ENCODE measurements at regions not wholly inside any gene's neighbourhood (a gene's known extent, or its start where the extent isn't known, plus 50 kb on each side); places are given as distances from the start of the nearest gene placed in this dataset.

- 84% methylated on average over 2 of the region's 2 CpGs for WGBS
- H3K4me3 ChIP-seq (ENCODE audit: low read length), result no peak overlapping the region
- H3K36me3 ChIP-seq (ENCODE audit: insufficient read depth, low read length), result no peaks in the 10 kb centered on the region
- H3K27ac ChIP-seq (ENCODE audit: low read depth, low read length), result no peak overlapping the region
- peaks cover 6% of the 10 kb centered on the region; the same call in 1 of the 2 replicates for H3K4me1 ChIP-seq (ENCODE audit: insufficient read depth, low read length)
- H3K27me3 ChIP-seq (ENCODE audit: insufficient read depth, low read length), result no peaks in the 10 kb centered on the region
- H3K9me3 ChIP-seq (ENCODE audit: insufficient read depth, low read depth, low read length), result no peaks in the 10 kb centered on the region
- no peak overlapping the region for H3K9ac ChIP-seq (ENCODE audit: low read depth, low read length)
Observed at GRCh38 chr5:159456261-159456660, 126.0 kb upstream of the IL12B start.

- Histone ChIP-seq H3K9ac (ENCODE audit: low read depth, low read length) (no peak overlapping the region), H3K27ac (ENCODE audit: low read depth, low read length) (no peak overlapping the region), H3K27me3 (ENCODE audit: insufficient read depth, low read length) (no peaks in the 10 kb centered on the region), H3K4me1 (ENCODE audit: insufficient read depth, low read length) (peaks cover 6% of the 10 kb centered on the region; the same call in 1 of the 2 replicates), H3K36me3 (ENCODE audit: insufficient read depth, low read length) (no peaks in the 10 kb centered on the region), H3K9me3 (ENCODE audit: insufficient read depth, low read depth, low read length) (no peaks in the 10 kb centered on the region), H3K4me3 (ENCODE audit: low read length) (no peak overlapping the region)
Observed at GRCh38 chr5:159456722-159457465, 126.6 kb upstream of the IL12B start.

- Histone ChIP-seq H3K9ac (ENCODE audit: low read depth, low read length) (no peak overlapping the region), H3K36me3 (ENCODE audit: insufficient read depth, low read length) (no peaks in the 10 kb centered on the region), H3K27ac (ENCODE audit: low read depth, low read length) (no peak overlapping the region), H3K9me3 (ENCODE audit: insufficient read depth, low read depth, low read length) (no peaks in the 10 kb centered on the region), H3K27me3 (ENCODE audit: insufficient read depth, low read length) (no peaks in the 10 kb centered on the region), H3K4me3 (ENCODE audit: low read length) (no peak overlapping the region), H3K4me1 (ENCODE audit: insufficient read depth, low read length) (peaks cover 6% of the 10 kb centered on the region; the same call in 1 of the 2 replicates)
- WGBS, result 96% methylated on average over 4 of the region's 4 CpGs
Observed at GRCh38 chr5:159458217-159458711, 128.0 kb upstream of the IL12B start.

GRCh38 chr5:159459132-159459627 lies 128.9 kb upstream of the IL12B start:
- peaks cover 6% of the 10 kb centered on the region; the same call in 1 of the 2 replicates for H3K4me1 ChIP-seq (ENCODE audit: insufficient read depth, low read length)

GRCh38 chr5:159459951-159460538 lies 129.8 kb upstream of the IL12B start:
- no peak overlapping the region for H3K9ac ChIP-seq (ENCODE audit: low read depth, low read length)
- no peak overlapping the region for H3K27ac ChIP-seq (ENCODE audit: low read depth, low read length)
- WGBS, result 86% methylated on average over 3 of the region's 3 CpGs
- no peaks in the 10 kb centered on the region for H3K9me3 ChIP-seq (ENCODE audit: insufficient read depth, low read depth, low read length)
- H3K27me3 ChIP-seq (ENCODE audit: insufficient read depth, low read length), result no peaks in the 10 kb centered on the region
- no peaks in the 10 kb centered on the region for H3K36me3 ChIP-seq (ENCODE audit: insufficient read depth, low read length)
- H3K4me1 ChIP-seq (ENCODE audit: insufficient read depth, low read length), result peaks cover 6% of the 10 kb centered on the region; the same call in 1 of the 2 replicates
- H3K4me3 ChIP-seq (ENCODE audit: low read length), result no peak overlapping the region

More at GRCh38 chr5:159459132-159459627, 128.9 kb upstream of the IL12B start:
- no peak overlapping the region for H3K9ac ChIP-seq (ENCODE audit: low read depth, low read length)
- no peak overlapping the region for H3K4me3 ChIP-seq (ENCODE audit: low read length)
- WGBS, result 94% methylated on average over 2 of the region's 2 CpGs
- H3K27me3 ChIP-seq (ENCODE audit: insufficient read depth, low read length), result no peaks in the 10 kb centered on the region
- no peaks in the 10 kb centered on the region for H3K9me3 ChIP-seq (ENCODE audit: insufficient read depth, low read depth, low read length)
- H3K36me3 ChIP-seq (ENCODE audit: insufficient read depth, low read length), result no peaks in the 10 kb centered on the region
- H3K27ac ChIP-seq (ENCODE audit: low read depth, low read length), result no peak overlapping the region

GRCh38 chr5:159463590-159464321 lies 133.5 kb upstream of the IL12B start:
- Histone ChIP-seq H3K27me3 (ENCODE audit: insufficient read depth, low read length) (no peaks in the 10 kb centered on the region), H3K36me3 (ENCODE audit: insufficient read depth, low read length) (no peaks in the 10 kb centered on the region), H3K9me3 (ENCODE audit: insufficient read depth, low read depth, low read length) (no peaks in the 10 kb centered on the region), H3K27ac (ENCODE audit: low read depth, low read length) (no peak overlapping the region), H3K4me3 (ENCODE audit: low read length) (no peak overlapping the region), H3K9ac (ENCODE audit: low read depth, low read length) (no peak overlapping the region), H3K4me1 (ENCODE audit: insufficient read depth, low read length) (peaks cover 6% of the 10 kb centered on the region; the same call in 1 of the 2 replicates)
- 85% methylated on average over 1 of the region's 1 CpG for WGBS

- H3K4me1 ChIP-seq (ENCODE audit: insufficient read depth, low read length), result no peaks in the 10 kb centered on the region; the same call in 1 of the 2 replicates
- 98% methylated on average over 3 of the region's 3 CpGs for WGBS
- H3K27me3 ChIP-seq (ENCODE audit: insufficient read depth, low read length), result no peaks in the 10 kb centered on the region
- H3K4me3 ChIP-seq (ENCODE audit: low read length), result no peak overlapping the region
- no peak overlapping the region for H3K27ac ChIP-seq (ENCODE audit: low read depth, low read length)
- H3K36me3 ChIP-seq (ENCODE audit: insufficient read depth, low read length), result no peaks in the 10 kb centered on the region
- no peaks in the 10 kb centered on the region for H3K9me3 ChIP-seq (ENCODE audit: insufficient read depth, low read depth, low read length)
- H3K9ac ChIP-seq (ENCODE audit: low read depth, low read length), result no peak overlapping the region
Observed at GRCh38 chr5:159465604-159466003, 135.3 kb upstream of the IL12B start.

GRCh38 chr5:159467666-159468065 lies 137.4 kb upstream of the IL12B start:
- H3K9me3 ChIP-seq (ENCODE audit: insufficient read depth, low read depth, low read length), result no peaks in the 10 kb centered on the region
- 97% methylated on average over 5 of the region's 5 CpGs for WGBS
- H3K27ac ChIP-seq (ENCODE audit: low read depth, low read length), result no peak overlapping the region
- no peaks in the 10 kb centered on the region for H3K36me3 ChIP-seq (ENCODE audit: insufficient read depth, low read length)
- no peaks in the 10 kb centered on the region for H3K27me3 ChIP-seq (ENCODE audit: insufficient read depth, low read length)
- no peak overlapping the region for H3K9ac ChIP-seq (ENCODE audit: low read depth, low read length)
- H3K4me3 ChIP-seq (ENCODE audit: low read length), result no peak overlapping the region
- no peaks in the 10 kb centered on the region; the same call in 1 of the 2 replicates for H3K4me1 ChIP-seq (ENCODE audit: insufficient read depth, low read length)

GRCh38 chr5:159469496-159470372 lies 139.4 kb upstream of the IL12B start:
- Histone ChIP-seq H3K9ac (ENCODE audit: low read depth, low read length) (no peak overlapping the region), H3K9me3 (ENCODE audit: insufficient read depth, low read depth, low read length) (no peaks in the 10 kb centered on the region), H3K4me1 (ENCODE audit: insufficient read depth, low read length) (no peaks in the 10 kb centered on the region), H3K27ac (ENCODE audit: low read depth, low read length) (no peak overlapping the region), H3K4me3 (ENCODE audit: low read length) (no peak overlapping the region), H3K36me3 (ENCODE audit: insufficient read depth, low read length) (no peaks in the 10 kb centered on the region), H3K27me3 (ENCODE audit: insufficient read depth, low read length) (no peaks in the 10 kb centered on the region)
- WGBS, result 89% methylated on average over 11 of the region's 11 CpGs

GRCh38 chr5:159471904-159472303 lies 141.6 kb upstream of the IL12B start:
- Histone ChIP-seq H3K4me3 (ENCODE audit: low read length) (no peak overlapping the region), H3K9me3 (ENCODE audit: insufficient read depth, low read depth, low read length) (no peaks in the 10 kb centered on the region), H3K27me3 (ENCODE audit: insufficient read depth, low read length) (no peaks in the 10 kb centered on the region), H3K4me1 (ENCODE audit: insufficient read depth, low read length) (no peaks in the 10 kb centered on the region), H3K9ac (ENCODE audit: low read depth, low read length) (no peak overlapping the region), H3K27ac (ENCODE audit: low read depth, low read length) (no peak overlapping the region), H3K36me3 (ENCODE audit: insufficient read depth, low read length) (no peaks in the 10 kb centered on the region)
- WGBS, result 98% methylated on average over 2 of the region's 2 CpGs
